Mammary epithelial cell (primary cell): ENCODE measurements at regions not wholly inside any gene's neighbourhood (a gene's known extent, or its start where the extent isn't known, plus 50 kb on each side); places are given as distances from the start of the nearest gene placed in this dataset.

ENCODE experiments used
- CTCF ChIP-seq, 2 donors: IDR thresholded peaks in 1 of 2; conservative IDR thresholded peaks in 1 of 2; 2 replicates each; pipeline ENCODE4 v1.5.1; 2011 to 2012; ENCODE audit warnings: inconsistent platforms in 2 of 2, low read length in 2 of 2, mild to moderate bottlenecking in 2 of 2, control low read depth in 1 of 2, low read depth in 1 of 2; ENCODE audit not compliant: insufficient read depth in 1 of 2; ENCODE audit errors: extremely low read depth in 1 of 2
- EZH2 ChIP-seq: IDR thresholded peaks from 2 replicates; pipeline ENCODE4 v1.6.1; 2012; ENCODE audit warnings: low read length, inconsistent platforms, borderline replicate concordance

GRCh38 chr6:16849280-16849987, 88.2 kb upstream of the ATXN1 start:
- no peak for TF ChIP-seq EZH2
- TF ChIP-seq CTCF (conservative IDR thresholded peaks at IDR 0.05 in 1 of 2, IDR thresholded peaks at IDR 0.05 in 1 of 2; ENCODE audit: extremely low read depth in 1 of 2, insufficient read depth in 1 of 2, low read depth in 1 of 2, low read length in 2 of 2) = no peak
